A673 (cell line): ENCODE measurements at regions not wholly inside any gene's neighbourhood (a gene's known extent, or its start where the extent isn't known, plus 50 kb on each side); places are given as distances from the start of the nearest gene placed in this dataset.

Source experiments
- BruUV-seq: library from RNA; stranded (reverse); fragments of 400-500 nt; replicated peaks from 2 replicates; lab custom pipeline; 2021; lab: Mats Ljungman, UMichigan
- CTCF ChIA-PET: fragments of 300-600 bp; sonication (Branson Sonifier 250); formaldehyde crosslinking; loops from one replicate; lab custom pipeline; 2022; ENCODE audit warnings: antibody characterized with exemption; lab: Charles Lee
- POLR2A ChIA-PET: fragments of 300-600 bp; sonication (Branson Sonifier 250); formaldehyde crosslinking; loops from one replicate; lab custom pipeline; 2022; ENCODE audit warnings: antibody characterized with exemption; ENCODE audit not compliant: low non-redundant PET; lab: Charles Lee
- DNase-seq: peaks from one replicate; pipeline ENCODE4 v3.0.0-alpha.2; 2015; ENCODE audit warnings: low spot score
- H3K27ac ChIP-seq: fragments of 200-600 bp; sonication (generic); 2 replicates; pipeline ENCODE4 v1.5.1; 2016; ENCODE audit warnings: mixed run types, low read depth, mild to moderate bottlenecking, mixed read lengths, antibody characterized with exemption, low read length; ENCODE audit not compliant: poor library complexity, severe bottlenecking
- H3K27me3 ChIP-seq: fragments of 200-600 bp; sonication (generic); replicated peaks from 2 replicates; pipeline ENCODE4 v1.6.1; 2017; ENCODE audit warnings: mixed run types, low read depth, mild to moderate bottlenecking, mixed read lengths, antibody characterized with exemption, low read length; ENCODE audit not compliant: insufficient read depth, poor library complexity
- H3K36me3 ChIP-seq: fragments of 200-600 bp; sonication (generic); 2 replicates; pipeline ENCODE4 v1.6.1; 2016; ENCODE audit warnings: mixed run types, mild to moderate bottlenecking, mixed read lengths, antibody characterized with exemption, low read length; ENCODE audit not compliant: insufficient read depth, poor library complexity, severe bottlenecking
- H3K4me1 ChIP-seq: fragments of 200-600 bp; sonication (generic); 2 replicates; pipeline ENCODE4 v1.6.1; 2017; ENCODE audit warnings: mixed run types, mild to moderate bottlenecking, mixed read lengths, antibody characterized with exemption, low read length; ENCODE audit not compliant: insufficient read depth, poor library complexity, severe bottlenecking
- H3K4me3 ChIP-seq: fragments of 200-600 bp; sonication (generic); 2 replicates; pipeline ENCODE4 v1.5.1; 2016; ENCODE audit warnings: low read depth, mixed run types, mild to moderate bottlenecking, mixed read lengths, low read length; ENCODE audit not compliant: poor library complexity, severe bottlenecking
- H3K9me3 ChIP-seq: fragments of 200-600 bp; sonication (generic); 2 replicates; pipeline ENCODE4 v1.6.1; 2016; ENCODE audit warnings: mixed run types, low read depth, mild to moderate bottlenecking, mixed read lengths, antibody characterized with exemption, low read length; ENCODE audit not compliant: poor library complexity, severe bottlenecking
- CTCF ChIP-seq: fragments of 300-800, 200-600 bp; sonication (generic); conservative IDR thresholded peaks from 2 replicates; pipeline ENCODE4 v1.5.1; 2017; ENCODE audit warnings: low read depth, mild to moderate bottlenecking, antibody characterized with exemption, low read length, moderate library complexity, mixed read lengths
- EZH2 ChIP-seq: fragments of 200-600 bp; sonication (generic); IDR thresholded peaks from 2 replicates; pipeline ENCODE4 v1.6.1; 2017; ENCODE audit warnings: borderline replicate concordance, low read depth, mild to moderate bottlenecking, mixed read lengths, antibody characterized with exemption, low read length; ENCODE audit not compliant: poor library complexity, severe bottlenecking
- intact Hi-C: fragments of 100-400 bp; cut with micrococcal nuclease; formaldehyde crosslinking; loops from one replicate; pipeline ENCODE4 v1.10.0; 2022; ENCODE audit not compliant: unreplicated experiment

GRCh38 chr9:71490810-71491209, 277.5 kb downstream of the CEMIP2 start:
- DNase-seq: peak; percentile 7
- H3K27ac ChIP-seq: no peak overlapping the region
- no peak overlapping the region for H3K4me3 ChIP-seq
- H3K36me3 ChIP-seq: no peaks in the 10 kb centered on the region
- BruUV-seq: no TSS peak
- TF ChIP-seq EZH2 (no peak), CTCF (peak; percentile 46)
- H3K27me3 ChIP-seq: peaks cover 63% of the 10 kb centered on the region
- POLR2A ChIA-PET: no interaction called here
- no peaks in the 10 kb centered on the region for H3K4me1 ChIP-seq
- H3K9me3 ChIP-seq: no peaks in the 10 kb centered on the region
- intact Hi-C loops: no loop called here
- CTCF ChIA-PET: no interaction called here

- Histone ChIP-seq H3K9me3 (no peaks in the 10 kb centered on the region), H3K4me3 (no peak overlapping the region), H3K27ac (no peak overlapping the region), H3K36me3 (no peaks in the 10 kb centered on the region), H3K4me1 (no peaks in the 10 kb centered on the region), H3K27me3 (peaks cover 47% of the 10 kb centered on the region)
- POLR2A ChIA-PET: no interaction called here
- no peak for DNase-seq
- intact Hi-C loops: no loop called here
- no TSS peak for BruUV-seq
- TF ChIP-seq CTCF (no peak), EZH2 (no peak)
- CTCF ChIA-PET: no interaction called here
Measured at GRCh38 chr9:71487061-71487460, 281.3 kb downstream of the CEMIP2 start.

GRCh38 chr9:71485326-71485725, 283.0 kb downstream of the CEMIP2 start:
- Histone ChIP-seq H3K4me1 (no peaks in the 10 kb centered on the region), H3K27ac (no peak overlapping the region), H3K9me3 (no peaks in the 10 kb centered on the region), H3K27me3 (peaks cover 31% of the 10 kb centered on the region), H3K4me3 (no peak overlapping the region), H3K36me3 (no peaks in the 10 kb centered on the region)
- BruUV-seq: no TSS peak
- ChIA-PET CTCF (no interaction called here), POLR2A (no interaction called here)
- intact Hi-C loops: no loop called here
- DNase-seq: no peak
- no peak for TF ChIP-seq EZH2
- no peak for TF ChIP-seq CTCF
